Stomach (tissue), 8 donors: ENCODE measurements at regions not wholly inside any gene's neighbourhood (a gene's known extent, or its start where the extent isn't known, plus 50 kb on each side); places are given as distances from the start of the nearest gene placed in this dataset.

Source experiments
- DNase-seq, 2 donors: peaks; one replicate each; pipeline versions ENCODE4 v3.0.0 to v3.0.0-alpha.2; 2013 to 2019
- H3K27ac ChIP-seq, 5 donors: fragments of 200-600 bp in 4 of 5; sonication (generic) in 4 of 5; one replicate each; pipeline ENCODE4 v1.5.1; 2013 to 2019; ENCODE audit warnings: mild to moderate bottlenecking in 1 of 5, moderate library complexity in 1 of 5
- H3K27me3 ChIP-seq, 3 donors: fragments of 200-600 bp; sonication (generic); one replicate each; pipeline ENCODE4 v1.5.1; 2017 to 2019; ENCODE audit warnings: mixed run types in 1 of 3
- H3K36me3 ChIP-seq, 4 donors: fragments of 200-600 bp; sonication (generic); 1 replicate in 3 of 4; 2 replicates in 1 of 4; pipeline ENCODE4 v1.5.1; 2016 to 2019
- H3K4me1 ChIP-seq, 4 donors: fragments of 200-600 bp; sonication (generic); one replicate each; pipeline ENCODE4 v1.5.1; 2016 to 2019
- H3K4me3 ChIP-seq, 4 donors: fragments of 200-600 bp; sonication (generic) in 3 of 4; one replicate each; pipeline ENCODE4 v1.5.1; 2016 to 2019; ENCODE audit warnings: mild to moderate bottlenecking in 1 of 4
- H3K9me3 ChIP-seq, 4 donors: fragments of 200-600 bp; sonication (generic); one replicate each; pipeline ENCODE4 v1.5.1; 2016 to 2019
- CTCF ChIP-seq, 7 experiments: fragments of 450-650 bp in 4 of 7; fragments of 200-600 bp in 3 of 7; sonication (generic) in 3 of 7; IDR thresholded peaks; one replicate each; pipeline ENCODE4 v1.5.1; 2016 to 2019; ENCODE audit warnings: antibody characterized with exemption in 7 of 7, control low read depth in 2 of 7, mild to moderate bottlenecking in 1 of 7
- EP300 ChIP-seq: sonication (generic); formaldehyde crosslinking; IDR thresholded peaks from one replicate; pipeline ENCODE4 v1.6.1; 2017; ENCODE audit warnings: antibody characterized with exemption
- POLR2A ChIP-seq, 4 donors: fragments of 450-650 bp; IDR thresholded peaks; one replicate each; pipeline ENCODE4 v1.6.1; 2016; ENCODE audit warnings: antibody characterized with exemption in 4 of 4, control low read depth in 2 of 4, mild to moderate bottlenecking in 1 of 4, moderate library complexity in 1 of 4
- POLR2AphosphoS5 ChIP-seq, 3 donors: sonication (generic); formaldehyde crosslinking; IDR thresholded peaks; one replicate each; pipeline ENCODE4 v1.6.1; 2016; ENCODE audit warnings: antibody characterized with exemption in 3 of 3
- WGBS, 5 donors: extraction: QIAGEN DNeasy Blood & Tissue Kit in 3 of 5; methylation state at CpG; one replicate each; pipeline versions ENCODE4 v1.1.5 to v1.1.7; 2013 to 2018; 5-methylcytosine and 5-hydroxymethylcytosine counted together
- intact Hi-C: fragments of 100-400 bp; cut with DNase I; formaldehyde crosslinking; loops from one replicate; pipeline ENCODE4 v1.15.1; 2023; ENCODE audit warnings: low total_unique reads
- donor health status: healthy with polysubstance abuse.
- donor health status: Bipolar disorder and iron deficiency.
- donor health status: healthy.

GRCh38 chr10:8617792-8618191 is 563.3 kb downstream of the GATA3 start:
- peaks cover 0 to 13% (median 6%) of the 10 kb centered on the region in 4 donors for H3K4me1 ChIP-seq
- H3K4me3 ChIP-seq = no peak overlapping the region
- WGBS, 5 donors = 81 to 98% (median 91%) methylated on average over 2 of the region's 2 CpGs
- H3K27me3 ChIP-seq = no peaks in the 10 kb centered on the region
- no peaks in the 10 kb centered on the region for H3K36me3 ChIP-seq
- intact Hi-C loops = no loop called here
- no peak for TF ChIP-seq POLR2A (IDR thresholded peaks at IDR 0.05)
- TF ChIP-seq POLR2AphosphoS5 (IDR thresholded peaks at IDR 0.05) = no peak
- no peak for TF ChIP-seq EP300
- TF ChIP-seq CTCF (IDR thresholded peaks at IDR 0.05) = no peak
- no peak overlapping the region for H3K27ac ChIP-seq
- H3K9me3 ChIP-seq = no peaks in the 10 kb centered on the region
- DNase-seq = no peak

DNA sequence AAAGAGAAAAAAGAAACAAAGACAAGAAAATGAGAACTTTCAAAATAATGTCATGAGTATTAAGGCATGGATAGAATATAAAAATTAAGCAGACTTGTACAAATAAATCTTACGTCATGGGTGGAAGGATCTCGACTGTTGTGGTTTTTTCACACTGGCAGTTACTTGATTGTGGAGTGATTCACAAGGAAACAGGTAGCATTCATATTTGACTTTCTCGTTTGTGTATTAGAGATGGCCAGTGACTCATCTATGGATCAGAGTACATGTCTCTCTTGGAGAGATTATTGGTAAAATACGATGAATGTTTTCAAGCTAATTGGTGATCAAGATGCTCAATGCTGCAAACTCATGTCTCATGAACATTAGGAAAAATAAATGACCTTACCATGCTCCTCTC is 564.3 kb downstream of the GATA3 start:
- no peak for TF ChIP-seq CTCF (IDR thresholded peaks at IDR 0.05)
- peak in 1 of 3 donors; percentile 5 for TF ChIP-seq POLR2AphosphoS5 (IDR thresholded peaks at IDR 0.05)
- 55 to 70% (median 70%) methylated on average over 4 of the region's 4 CpGs for WGBS, 5 donors
- Histone ChIP-seq H3K27ac (no peak overlapping the region), H3K9me3 (no peaks in the 10 kb centered on the region), H3K4me3 (no peak overlapping the region), H3K4me1 (peaks cover 0 to 11% (median 5%) of the 10 kb centered on the region in 4 donors), H3K27me3 (no peaks in the 10 kb centered on the region), H3K36me3 (no peaks in the 10 kb centered on the region)
- DNase-seq = no peak
- intact Hi-C loops = no loop called here

DNA sequence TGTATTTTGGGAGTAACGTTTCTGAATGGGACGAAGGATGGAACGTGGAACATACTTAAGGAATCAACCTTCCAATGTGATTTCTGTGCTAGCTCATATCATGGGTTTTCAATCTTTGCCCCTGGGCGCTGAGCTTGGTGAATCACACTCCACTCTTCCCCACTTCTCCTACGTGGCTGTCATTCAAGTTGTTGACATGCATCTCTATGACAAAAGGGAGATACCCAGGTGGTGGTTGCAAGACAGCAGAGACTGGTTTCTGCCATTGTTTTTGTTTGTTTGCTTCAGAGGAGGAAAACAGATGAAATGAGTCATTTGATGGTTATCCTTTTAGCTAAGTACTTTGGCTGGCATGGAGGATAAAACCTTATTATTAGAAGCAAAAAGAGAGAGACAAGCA is 573.9 kb downstream of the GATA3 start:
- Histone ChIP-seq H3K4me3 (no peak overlapping the region), H3K9me3 (no peaks in the 10 kb centered on the region), H3K27me3 (no peaks in the 10 kb centered on the region), H3K27ac (no peak overlapping the region), H3K4me1 (no peaks in the 10 kb centered on the region), H3K36me3 (no peaks in the 10 kb centered on the region)
- 63 to 73% (median 65%) methylated on average over 5 of the region's 5 CpGs for WGBS, 5 donors
- intact Hi-C loops = no loop called here
- no peak for TF ChIP-seq EP300
- no peak for TF ChIP-seq POLR2AphosphoS5 (IDR thresholded peaks at IDR 0.05)
- TF ChIP-seq CTCF (IDR thresholded peaks at IDR 0.05) = no peak
- TF ChIP-seq POLR2A (IDR thresholded peaks at IDR 0.05) = no peak
- DNase-seq = no peak

GRCh38 chr10:8633909-8634308 is 579.4 kb downstream of the GATA3 start:
- no peaks in the 10 kb centered on the region for H3K36me3 ChIP-seq
- 83 to 95% (median 89%) methylated on average over 1 of the region's 1 CpG for WGBS, 5 donors
- H3K4me1 ChIP-seq = peaks cover 0 to 3% (median 0%) of the 10 kb centered on the region in 4 donors
- H3K27ac ChIP-seq = no peak overlapping the region
- intact Hi-C loops = no loop called here
- TF ChIP-seq CTCF (IDR thresholded peaks at IDR 0.05) = no peak
- TF ChIP-seq EP300 = no peak
- TF ChIP-seq POLR2AphosphoS5 (IDR thresholded peaks at IDR 0.05) = no peak
- no peak for TF ChIP-seq POLR2A (IDR thresholded peaks at IDR 0.05)
- no peaks in the 10 kb centered on the region for H3K27me3 ChIP-seq
- no peak for DNase-seq
- no peaks in the 10 kb centered on the region for H3K9me3 ChIP-seq
- H3K4me3 ChIP-seq = no peak overlapping the region
